ENCODE measurements at regions not wholly inside any gene's neighbourhood (a gene's known extent, or its start where the extent isn't known, plus 50 kb on each side); places are given as distances from the start of the nearest gene placed in this dataset.
"Not testable (repeated sequence)": the region's sequence is repeated elsewhere in the genome, so short reads cannot be mapped to it uniquely, and the experiment has no call there.

GRCh38 chr1:65564493-65564892 is 144.0 kb downstream of the LEPR start:
- no peak for DNase-seq
- in situ Hi-C loops (cut with HindIII; ENCODE audit: low pct_ligation_motif_present, low pct_unique_long_range_greater_than_20kb, low sequenced_read_pairs) = no loop called here

DNA sequence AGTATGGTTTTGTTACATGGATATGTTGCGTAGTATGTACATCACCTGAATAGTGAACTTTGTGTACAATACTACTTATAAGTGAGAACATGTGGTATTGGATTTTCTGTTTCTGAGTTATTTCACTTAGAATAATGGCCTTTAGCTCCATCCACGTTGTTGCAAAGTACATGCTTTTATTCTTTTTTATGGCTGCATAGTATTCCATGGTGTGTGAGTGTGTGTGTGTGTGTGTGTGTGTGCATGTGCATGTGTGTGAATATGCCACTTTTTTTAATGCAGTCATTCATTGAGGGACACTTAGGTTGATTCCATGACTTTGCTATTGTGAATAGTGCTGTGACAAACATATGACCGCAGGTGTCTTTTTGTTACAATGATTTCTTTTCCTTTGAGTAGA is 147.8 kb downstream of the LEPR start:
- in situ Hi-C loops (cut with HindIII; ENCODE audit: low pct_ligation_motif_present, low pct_unique_long_range_greater_than_20kb, low sequenced_read_pairs) = no loop called here
- DNase-seq = no peak

- in situ Hi-C loops (cut with HindIII; ENCODE audit: low pct_ligation_motif_present, low pct_unique_long_range_greater_than_20kb, low sequenced_read_pairs) = no loop called here
Observed at GRCh38 chr1:65572701-65573421, 152.4 kb downstream of the LEPR start.

DNA sequence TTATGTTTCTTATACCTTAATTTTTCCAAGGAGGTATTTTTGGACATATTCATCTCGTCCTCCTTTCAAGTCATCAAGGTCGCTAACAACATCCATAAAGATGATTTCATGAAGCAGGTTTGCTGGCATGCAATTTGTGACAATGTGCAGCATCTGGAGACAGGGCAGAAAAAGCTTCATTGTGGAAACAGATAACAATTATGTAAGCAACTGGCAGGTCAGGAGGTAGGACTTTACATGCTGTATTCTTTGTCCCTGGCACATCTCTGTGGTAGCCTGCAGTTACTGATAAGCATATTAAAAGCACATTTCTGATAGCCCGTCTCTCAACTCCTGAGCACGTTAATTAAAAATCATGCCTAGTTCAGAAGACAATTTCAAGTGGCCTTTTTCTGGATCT is 156.8 kb downstream of the LEPR start:
- DNase-seq = no peak
- in situ Hi-C loops (cut with HindIII; ENCODE audit: low pct_ligation_motif_present, low pct_unique_long_range_greater_than_20kb, low sequenced_read_pairs) = no loop called here

More at GRCh38 chr1:65572701-65573421, 152.4 kb downstream of the LEPR start:
- no peak for DNase-seq

GRCh38 chr1:65577982-65578381 is 157.5 kb downstream of the LEPR start:
- DNase-seq; in situ Hi-C loops (cut with HindIII; ENCODE audit: low pct_ligation_motif_present, low pct_unique_long_range_greater_than_20kb, low sequenced_read_pairs): not testable (repeated sequence)

- no peak for DNase-seq
- in situ Hi-C loops (cut with HindIII; ENCODE audit: low pct_ligation_motif_present, low pct_unique_long_range_greater_than_20kb, low sequenced_read_pairs) = no loop called here
Observed at GRCh38 chr1:65581119-65581518, 160.7 kb downstream of the LEPR start.

DNA sequence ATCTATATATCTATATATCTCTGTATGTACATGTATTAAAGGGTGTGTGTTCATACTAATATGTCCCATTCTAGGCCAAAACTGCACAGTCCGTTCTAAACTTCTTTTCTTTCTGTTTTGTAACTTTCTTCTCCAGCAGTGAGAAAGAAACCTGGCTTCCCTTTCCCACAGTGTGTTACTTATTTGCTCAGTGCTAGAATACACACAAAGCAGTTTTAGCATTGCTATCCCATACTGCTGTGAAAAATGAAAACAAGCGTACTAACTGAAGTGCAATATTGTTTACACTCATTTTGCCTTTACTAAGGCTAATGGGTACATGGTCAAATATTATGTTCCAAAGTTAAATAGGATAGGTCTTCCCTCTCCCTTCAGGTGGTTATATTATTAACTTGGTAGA is 163.9 kb downstream of the LEPR start:
- no peak for DNase-seq
- in situ Hi-C loops (cut with HindIII; ENCODE audit: low pct_ligation_motif_present, low pct_unique_long_range_greater_than_20kb, low sequenced_read_pairs) = no loop called here

DNA sequence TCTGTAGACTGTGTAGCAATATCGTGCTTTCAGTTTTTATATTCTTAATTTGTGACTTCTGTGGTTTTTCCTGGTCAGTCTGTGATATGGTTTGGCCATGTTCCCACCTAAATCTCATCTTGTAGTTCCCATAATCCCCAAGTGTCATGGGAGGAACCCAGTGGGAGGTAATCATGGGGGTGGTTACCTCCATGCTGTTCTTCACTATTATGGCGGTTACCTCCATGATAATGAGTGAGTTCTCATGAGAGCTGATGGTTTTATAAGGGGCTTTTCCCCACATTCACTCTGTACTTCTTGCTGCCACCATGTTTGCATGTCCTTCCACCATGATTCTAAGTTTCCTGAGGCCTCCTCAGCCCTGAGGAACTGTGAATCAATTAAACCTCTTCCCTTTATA is 169.8 kb downstream of the LEPR start:
- in situ Hi-C loops (cut with HindIII; ENCODE audit: low pct_ligation_motif_present, low pct_unique_long_range_greater_than_20kb, low sequenced_read_pairs) = no loop called here
- DNase-seq = no peak

DNA sequence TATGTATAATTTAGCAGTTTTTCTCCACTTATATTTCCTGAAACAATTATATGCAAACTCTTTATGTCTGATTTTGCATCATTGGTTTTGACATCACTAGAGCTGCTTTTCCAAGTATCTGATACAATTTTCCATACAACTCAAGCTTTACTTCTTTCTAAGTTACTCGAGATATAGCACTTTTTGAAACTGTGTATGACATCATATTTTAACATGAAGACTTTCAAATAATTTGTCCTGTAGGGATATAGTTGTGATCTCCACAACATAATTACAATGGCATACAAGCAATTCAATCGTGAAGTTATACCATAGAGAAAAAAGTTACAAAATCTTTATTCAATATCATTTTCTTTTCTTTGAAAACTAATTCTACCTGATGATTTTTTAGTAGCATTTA is 173.0 kb downstream of the LEPR start:
- in situ Hi-C loops (cut with HindIII; ENCODE audit: low pct_ligation_motif_present, low pct_unique_long_range_greater_than_20kb, low sequenced_read_pairs) = no loop called here
- no peak for DNase-seq

- DNase-seq = no peak
- in situ Hi-C loops (cut with HindIII; ENCODE audit: low pct_ligation_motif_present, low pct_unique_long_range_greater_than_20kb, low sequenced_read_pairs) = no loop called here
Observed at GRCh38 chr1:65595724-65596123, 175.3 kb downstream of the LEPR start.

DNA sequence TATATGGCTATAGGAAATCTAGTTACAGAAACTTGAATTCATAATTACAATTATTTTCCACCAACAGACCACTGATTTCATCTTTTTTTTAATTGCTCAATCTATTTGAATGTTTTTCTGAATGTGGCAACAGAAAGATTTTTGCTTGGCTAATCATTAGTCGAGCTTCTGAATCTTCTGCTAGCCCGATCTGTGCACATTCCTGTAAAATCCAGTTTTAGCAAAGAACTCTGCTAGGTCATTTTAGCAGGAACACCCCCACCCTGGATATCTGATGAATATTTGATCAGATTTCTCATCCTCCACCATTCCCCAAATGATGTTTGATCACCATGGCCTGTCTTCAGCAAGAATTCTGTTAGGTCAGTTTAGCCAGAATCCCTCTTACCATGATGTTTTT is 176.3 kb downstream of the LEPR start:
- DNase-seq = no peak
- in situ Hi-C loops (cut with HindIII; ENCODE audit: low pct_ligation_motif_present, low pct_unique_long_range_greater_than_20kb, low sequenced_read_pairs) = no loop called here

GRCh38 chr1:65605621-65606020 is 185.2 kb downstream of the LEPR start:
- no peak for DNase-seq

DNA sequence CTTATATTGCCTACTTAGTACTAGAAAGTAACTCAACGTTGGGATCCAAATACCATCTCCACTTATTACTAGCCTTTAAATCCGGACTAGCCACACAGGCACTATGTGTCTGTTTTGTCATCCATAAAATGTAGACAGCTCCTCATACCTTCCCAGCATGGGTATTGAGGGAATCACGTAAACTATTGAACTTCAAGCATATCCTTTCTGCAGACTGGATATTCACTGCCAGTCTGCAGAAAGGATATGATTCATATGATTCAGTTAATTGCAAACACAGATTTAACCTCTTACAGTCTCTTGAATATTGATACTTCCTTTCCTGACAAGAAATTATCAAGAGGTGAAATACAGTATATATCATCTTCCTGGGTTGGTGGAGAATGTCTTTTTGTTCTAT is 186.0 kb downstream of the LEPR start:
- no peak for DNase-seq
- in situ Hi-C loops (cut with HindIII; ENCODE audit: low pct_ligation_motif_present, low pct_unique_long_range_greater_than_20kb, low sequenced_read_pairs) = no loop called here

More at GRCh38 chr1:65605621-65606020, 185.2 kb downstream of the LEPR start:
- in situ Hi-C loops (cut with HindIII; ENCODE audit: low pct_ligation_motif_present, low pct_unique_long_range_greater_than_20kb, low sequenced_read_pairs) = no loop called here

- DNase-seq = no peak
- in situ Hi-C loops (cut with HindIII; ENCODE audit: low pct_ligation_motif_present, low pct_unique_long_range_greater_than_20kb, low sequenced_read_pairs) = no loop called here
Observed at GRCh38 chr1:65613884-65614283, 178.8 kb upstream of the PDE4B start.

GRCh38 chr1:65615859-65616258 is 176.8 kb upstream of the PDE4B start:
- in situ Hi-C loops (cut with HindIII; ENCODE audit: low pct_ligation_motif_present, low pct_unique_long_range_greater_than_20kb, low sequenced_read_pairs) = no loop called here
- no peak for DNase-seq

GRCh38 chr1:65621721-65622120 is 171.0 kb upstream of the PDE4B start:
- in situ Hi-C loops (cut with HindIII; ENCODE audit: low pct_ligation_motif_present, low pct_unique_long_range_greater_than_20kb, low sequenced_read_pairs); DNase-seq: not testable (repeated sequence)

GRCh38 chr1:65623895-65624294 is 168.8 kb upstream of the PDE4B start:
- in situ Hi-C loops (cut with HindIII; ENCODE audit: low pct_ligation_motif_present, low pct_unique_long_range_greater_than_20kb, low sequenced_read_pairs) = no loop called here
- DNase-seq = no peak

- in situ Hi-C loops (cut with HindIII; ENCODE audit: low pct_ligation_motif_present, low pct_unique_long_range_greater_than_20kb, low sequenced_read_pairs) = no loop called here
- DNase-seq = no peak
Observed at GRCh38 chr1:65625528-65625927, 167.2 kb upstream of the PDE4B start.

DNA sequence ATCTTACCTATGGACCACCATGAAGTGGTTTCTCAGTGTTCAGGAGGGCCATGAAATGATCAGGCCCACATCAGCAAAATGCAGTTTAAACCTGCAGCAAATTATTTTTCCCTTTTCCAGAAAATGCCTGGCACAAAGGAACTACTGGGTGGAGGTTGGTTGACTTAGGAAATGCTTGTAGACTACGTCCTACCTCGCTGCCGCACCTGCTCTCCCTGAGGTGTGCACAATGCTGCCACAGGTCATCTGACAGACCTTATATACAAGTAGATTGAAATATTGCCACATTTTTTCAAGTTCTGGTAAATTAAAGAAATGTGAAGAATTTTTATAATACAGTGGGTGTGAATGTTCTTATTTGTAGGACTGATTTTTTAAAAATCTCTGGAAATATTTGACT is 166.7 kb upstream of the PDE4B start:
- no peak for DNase-seq
- in situ Hi-C loops (cut with HindIII; ENCODE audit: low pct_ligation_motif_present, low pct_unique_long_range_greater_than_20kb, low sequenced_read_pairs) = no loop called here

DNA sequence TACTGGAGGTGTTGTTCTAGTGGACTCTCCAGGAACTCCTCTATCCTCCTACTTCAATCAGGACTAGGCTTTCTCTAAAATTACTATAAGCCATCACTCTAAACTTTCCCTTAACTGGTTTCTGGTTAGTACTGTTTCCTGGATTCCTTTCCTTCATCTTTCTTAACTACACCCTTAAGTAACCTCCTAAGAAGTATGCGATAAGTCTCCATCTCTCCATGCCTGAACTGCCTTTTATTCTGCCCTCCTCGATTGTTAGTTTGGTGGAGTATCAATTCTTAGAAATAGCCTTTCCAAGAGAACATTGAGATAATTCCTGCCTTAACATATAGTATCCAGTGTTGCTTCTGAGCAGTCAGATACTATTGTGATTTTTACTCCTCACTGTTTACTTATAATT is 162.9 kb upstream of the PDE4B start:
- in situ Hi-C loops (cut with HindIII; ENCODE audit: low pct_ligation_motif_present, low pct_unique_long_range_greater_than_20kb, low sequenced_read_pairs) = no loop called here
- no peak for DNase-seq

DNA sequence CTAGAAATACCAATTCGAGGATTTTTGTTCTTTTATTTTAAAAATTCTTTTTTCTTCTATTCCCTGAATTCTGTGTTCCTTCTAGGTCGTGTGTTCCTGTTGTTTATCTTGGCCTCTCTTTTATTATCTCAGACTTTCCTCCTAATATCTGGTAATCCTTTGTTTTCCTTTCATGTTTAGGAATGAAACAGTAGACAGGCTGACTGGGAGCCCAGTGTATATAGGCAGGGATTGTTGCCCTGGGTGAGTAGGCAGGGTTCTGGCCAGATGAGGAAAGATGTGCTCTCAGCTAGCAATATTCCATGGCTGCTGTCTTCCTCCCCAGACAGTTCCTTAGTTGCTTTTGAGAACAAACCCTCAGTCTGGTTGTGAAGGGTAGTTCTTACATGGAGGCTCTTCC is 161.8 kb upstream of the PDE4B start:
- no peak for DNase-seq
- in situ Hi-C loops (cut with HindIII; ENCODE audit: low pct_ligation_motif_present, low pct_unique_long_range_greater_than_20kb, low sequenced_read_pairs) = no loop called here

All from ACHN (cell line).